Lower lobe of right lung (tissue), 2 donors: ENCODE measurements at regions not wholly inside any gene's neighbourhood (a gene's known extent, or its start where the extent isn't known, plus 50 kb on each side); places are given as distances from the start of the nearest gene placed in this dataset.
"Not testable (repeated sequence)": the region's sequence is repeated elsewhere in the genome, so short reads cannot be mapped to it uniquely, and the experiment has no call there.

ENCODE experiments used
- ATAC-seq, 2 donors: fragments of 200-7000 bp; cut with Tn5 transposase; one replicate each; pipeline ENCODE4 v1.9.1; 2020 to 2022; ENCODE audit warnings: mild to moderate bottlenecking in 2 of 2, moderate library complexity in 2 of 2
- DNase-seq: peaks from one replicate; pipeline ENCODE4 v3.0.0-alpha.2; 2020
- H3K27ac ChIP-seq: fragments of 200-600 bp; one replicate; pipeline ENCODE4 v1.8.0; 2022
- H3K27me3 ChIP-seq: fragments of 200-600 bp; one replicate; pipeline ENCODE4 v1.8.0; 2022; ENCODE audit warnings: low read depth
- H3K36me3 ChIP-seq: fragments of 200-600 bp; one replicate; pipeline ENCODE4 v1.8.0; 2022; ENCODE audit warnings: mild to moderate bottlenecking
- H3K4me1 ChIP-seq: fragments of 200-600 bp; one replicate; pipeline ENCODE4 v1.8.0; 2022
- H3K4me3 ChIP-seq: fragments of 200-600 bp; one replicate; pipeline ENCODE4 v1.8.0; 2022; ENCODE audit warnings: mild to moderate bottlenecking
- H3K9me3 ChIP-seq: fragments of 200-600 bp; one replicate; pipeline ENCODE4 v1.8.0; 2022
- CTCF ChIP-seq: fragments of 200-600 bp; IDR thresholded peaks from one replicate; pipeline ENCODE4 v1.8.0; 2022; ENCODE audit warnings: antibody characterized with exemption, mild to moderate bottlenecking
- intact Hi-C: fragments of 100-400 bp; cut with DNase I; formaldehyde crosslinking; loops from one replicate; pipeline ENCODE4 v1.11.0; 2022
- donor health status: DM: no; HTN: yes; CAD: no; lungs with severe emphysema.

GRCh38 chr1:59204001-59204400 lies 92.9 kb upstream of the FGGY start:
- ATAC-seq (peak; percentile 64 to 69), DNase-seq (peak; percentile 54)
- Histone ChIP-seq H3K27me3 (no peaks in the 10 kb centered on the region), H3K36me3 (no peaks in the 10 kb centered on the region), H3K4me3 (no peak overlapping the region), H3K27ac (peak overlapping the region; percentile 44), H3K4me1 (peaks cover 12% of the 10 kb centered on the region), H3K9me3 (peaks cover 6% of the 10 kb centered on the region)
- TF ChIP-seq CTCF = no peak
- intact Hi-C loops = no loop called here

GRCh38 chr1:59206616-59207015 lies 90.3 kb upstream of the FGGY start:
- H3K9me3 ChIP-seq, intact Hi-C loops: not testable (repeated sequence)

GRCh38 chr1:59210430-59210829 lies 86.5 kb upstream of the FGGY start:
- H3K36me3 ChIP-seq, H3K9me3 ChIP-seq, DNase-seq, H3K4me3 ChIP-seq, ATAC-seq, H3K27me3 ChIP-seq, H3K4me1 ChIP-seq, intact Hi-C loops, H3K27ac ChIP-seq: not testable (repeated sequence)

More at GRCh38 chr1:59206616-59207015, 90.3 kb upstream of the FGGY start:
- not testable (repeated sequence) for H3K36me3 ChIP-seq, H3K27ac ChIP-seq, DNase-seq, ATAC-seq, H3K27me3 ChIP-seq, H3K4me3 ChIP-seq
- H3K4me1 ChIP-seq = peaks cover 12% of the 10 kb centered on the region

- DNase-seq (no peak), ATAC-seq (no peak)
- H3K36me3 ChIP-seq = no peaks in the 10 kb centered on the region
- H3K27ac ChIP-seq = no peak overlapping the region
- no peaks in the 10 kb centered on the region for H3K9me3 ChIP-seq
- intact Hi-C loops = no loop called here
- H3K27me3 ChIP-seq = no peaks in the 10 kb centered on the region
- H3K4me1 ChIP-seq = no peaks in the 10 kb centered on the region
- no peak for TF ChIP-seq CTCF
- no peak overlapping the region for H3K4me3 ChIP-seq
Measured at GRCh38 chr1:59212706-59213105, 84.2 kb upstream of the FGGY start.

- peak; percentile 90 to 94 for ATAC-seq
- TF ChIP-seq CTCF = no peak
Measured at GRCh38 chr1:59214248-59215208, 82.4 kb upstream of the FGGY start.

GRCh38 chr1:59215766-59216291 lies 81.1 kb upstream of the FGGY start:
- H3K36me3 ChIP-seq = no peaks in the 10 kb centered on the region
- no peaks in the 10 kb centered on the region for H3K4me1 ChIP-seq
- H3K9me3 ChIP-seq = no peaks in the 10 kb centered on the region
- no peak for TF ChIP-seq CTCF
- H3K27ac ChIP-seq = no peak overlapping the region
- no peak overlapping the region for H3K4me3 ChIP-seq
- intact Hi-C loops = no loop called here
- ATAC-seq (no peak), DNase-seq (no peak)
- no peaks in the 10 kb centered on the region for H3K27me3 ChIP-seq

More at GRCh38 chr1:59214248-59215208, 82.4 kb upstream of the FGGY start:
- Histone ChIP-seq H3K27me3 (no peaks in the 10 kb centered on the region), H3K4me3 (no peak overlapping the region), H3K36me3 (no peaks in the 10 kb centered on the region), H3K9me3 (no peaks in the 10 kb centered on the region), H3K4me1 (no peaks in the 10 kb centered on the region), H3K27ac (no peak overlapping the region)
- intact Hi-C loops = no loop called here
- peak; percentile 74 for DNase-seq

GRCh38 chr1:59217439-59217838 lies 79.5 kb upstream of the FGGY start:
- H3K4me1 ChIP-seq, intact Hi-C loops, H3K27me3 ChIP-seq, H3K27ac ChIP-seq, H3K4me3 ChIP-seq, ATAC-seq, H3K36me3 ChIP-seq, H3K9me3 ChIP-seq, DNase-seq: not testable (repeated sequence)
